ENCODE measurements at regions not wholly inside any gene's neighbourhood (a gene's known extent, or its start where the extent isn't known, plus 50 kb on each side); places are given as distances from the start of the nearest gene placed in this dataset.

- no TSS peak for BruUV-seq (replicated peaks)
- Histone ChIP-seq H3K4me1 (ENCODE audit: control insufficient read depth, insufficient read depth, low read length) (no peaks in the 10 kb centered on the region), H3K4me3 (ENCODE audit: low read depth in 2 of 2, low read length in 2 of 2) (no peak overlapping the region), H3K27ac (ENCODE audit: low read length) (no peak overlapping the region), H3K9me3 (ENCODE audit: control insufficient read depth, insufficient read depth, low read depth, low read length) (no peaks in the 10 kb centered on the region), H3K36me3 (ENCODE audit: control insufficient read depth, insufficient read depth, low read length) (no peaks in the 10 kb centered on the region), H3K27me3 (ENCODE audit: control insufficient read depth, insufficient read depth, low read length) (no peaks in the 10 kb centered on the region)
- in situ Hi-C loops (cut with HindIII; ENCODE audit: low pct_unique_long_range_greater_than_20kb, low sequenced_read_pairs), result no loop called here
- POLR2A ChIA-PET, result no interaction called here
- CTCF ChIA-PET, result no interaction called here
- no peak for ATAC-seq
- no peak for TF ChIP-seq TCF7L2 (IDR thresholded peaks at IDR 0.05; ENCODE audit: low read depth, low read length)
- TF ChIP-seq CTCF (IDR thresholded peaks at IDR 0.05), result no peak
- no peak for DNase-seq (ENCODE audit: low read depth, low spot score)
- intact Hi-C loops (cut with micrococcal nuclease; ENCODE audit: unreplicated experiment), result no loop called here
These were observed 268.9 kb upstream of the RBMS3 start for GRCh38 chr3:29011966-29012365.

GRCh38 chr3:29022976-29023375 is 257.9 kb upstream of the RBMS3 start:
- Histone ChIP-seq H3K4me3 (ENCODE audit: low read depth in 2 of 2, low read length in 2 of 2) (no peak overlapping the region), H3K4me1 (ENCODE audit: control insufficient read depth, insufficient read depth, low read length) (no peaks in the 10 kb centered on the region), H3K27ac (ENCODE audit: low read length) (no peak overlapping the region), H3K9me3 (ENCODE audit: control insufficient read depth, insufficient read depth, low read depth, low read length) (no peaks in the 10 kb centered on the region), H3K27me3 (ENCODE audit: control insufficient read depth, insufficient read depth, low read length) (no peaks in the 10 kb centered on the region), H3K36me3 (ENCODE audit: control insufficient read depth, insufficient read depth, low read length) (no peaks in the 10 kb centered on the region)
- POLR2A ChIA-PET, result no interaction called here
- intact Hi-C loops (cut with micrococcal nuclease; ENCODE audit: unreplicated experiment) (no loop called here), in situ Hi-C loops (cut with HindIII; ENCODE audit: low pct_unique_long_range_greater_than_20kb, low sequenced_read_pairs) (no loop called here)
- ATAC-seq (no peak), DNase-seq (ENCODE audit: low read depth, low spot score) (no peak)
- no TSS peak for BruUV-seq (replicated peaks)
- TF ChIP-seq POLR2AphosphoS5 (IDR thresholded peaks at IDR 0.05; ENCODE audit: low read depth, low read length) (no peak), REST (IDR thresholded peaks at IDR 0.05; ENCODE audit: insufficient read depth in 1 of 2, low read depth in 2 of 2, low read length in 1 of 2) (no peak), CTCF (IDR thresholded peaks at IDR 0.05) (no peak), TCF7L2 (IDR thresholded peaks at IDR 0.05; ENCODE audit: low read depth, low read length) (no peak)
- CTCF ChIA-PET, result no interaction called here

GRCh38 chr3:29026286-29026685 is 254.6 kb upstream of the RBMS3 start:
- intact Hi-C loops (cut with micrococcal nuclease; ENCODE audit: unreplicated experiment), result no loop called here
- TF ChIP-seq TCF7L2 (IDR thresholded peaks at IDR 0.05; ENCODE audit: low read depth, low read length) (no peak), CTCF (IDR thresholded peaks at IDR 0.05) (no peak), POLR2AphosphoS5 (IDR thresholded peaks at IDR 0.05; ENCODE audit: low read depth, low read length) (no peak), SIN3A (IDR thresholded peaks at IDR 0.05; ENCODE audit: borderline replicate concordance, insufficient read depth, low read depth, low read length) (no peak), REST (IDR thresholded peaks at IDR 0.05; ENCODE audit: insufficient read depth in 1 of 2, low read depth in 2 of 2, low read length in 1 of 2) (no peak)
- CTCF ChIA-PET, result no interaction called here
- in situ Hi-C loops (cut with HindIII; ENCODE audit: low pct_unique_long_range_greater_than_20kb, low sequenced_read_pairs), result no loop called here
- BruUV-seq (replicated peaks), result no TSS peak
- ATAC-seq (no peak), DNase-seq (ENCODE audit: low read depth, low spot score) (no peak)
- no peaks in the 10 kb centered on the region for H3K27me3 ChIP-seq (ENCODE audit: control insufficient read depth, insufficient read depth, low read length)
- H3K27ac ChIP-seq (ENCODE audit: low read length), result no peak overlapping the region
- H3K36me3 ChIP-seq (ENCODE audit: control insufficient read depth, insufficient read depth, low read length), result no peaks in the 10 kb centered on the region
- no peak overlapping the region for H3K4me3 ChIP-seq (ENCODE audit: low read depth in 2 of 2, low read length in 2 of 2)
- no peaks in the 10 kb centered on the region for H3K9me3 ChIP-seq (ENCODE audit: control insufficient read depth, insufficient read depth, low read depth, low read length)
- POLR2A ChIA-PET, result no interaction called here
- H3K4me1 ChIP-seq (ENCODE audit: control insufficient read depth, insufficient read depth, low read length), result no peaks in the 10 kb centered on the region
